ENCODE measurements at regions not wholly inside any gene's neighbourhood (a gene's known extent, or its start where the extent isn't known, plus 50 kb on each side); places are given as distances from the start of the nearest gene placed in this dataset.

DNA sequence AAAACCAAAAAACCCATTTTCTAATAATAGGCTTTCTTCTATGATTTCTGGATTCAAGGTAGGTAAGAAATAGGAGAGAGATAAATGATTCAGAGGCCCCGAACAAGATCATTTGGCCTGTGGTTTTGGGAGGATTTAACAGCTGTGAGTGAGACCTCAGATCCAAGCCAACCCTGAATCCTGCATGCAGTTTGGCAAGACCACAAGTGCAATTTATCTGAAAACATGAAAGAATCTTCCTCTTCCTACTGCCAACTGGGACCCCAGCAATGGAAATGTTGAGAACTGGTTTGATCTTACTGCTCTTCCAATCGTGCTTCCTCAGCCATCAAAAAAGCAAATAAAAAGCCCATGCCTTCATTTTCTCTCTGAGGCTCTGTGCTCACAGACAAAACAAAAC lies 519.7 kb upstream of the TBX3 start:
- DNase-seq (ENCODE audit: low spot score), result no peak
- Histone ChIP-seq H3K4me1 (ENCODE audit: control insufficient read depth in 1 of 2, low read depth in 2 of 2) (no peaks in the 10 kb centered on the region), H3K27ac (no peak overlapping the region), H3K4me3 (no peak overlapping the region), H3K27me3 (replicated peaks; ENCODE audit: insufficient read depth) (no peaks in the 10 kb centered on the region), H3K9me3 (no peaks in the 10 kb centered on the region), H3K36me3 (no peaks in the 10 kb centered on the region)
- no peak for ATAC-seq (ENCODE audit: insufficient number of reproducible peaks, low FRiP score, low read depth)
- TF ChIP-seq, protein P1, sequence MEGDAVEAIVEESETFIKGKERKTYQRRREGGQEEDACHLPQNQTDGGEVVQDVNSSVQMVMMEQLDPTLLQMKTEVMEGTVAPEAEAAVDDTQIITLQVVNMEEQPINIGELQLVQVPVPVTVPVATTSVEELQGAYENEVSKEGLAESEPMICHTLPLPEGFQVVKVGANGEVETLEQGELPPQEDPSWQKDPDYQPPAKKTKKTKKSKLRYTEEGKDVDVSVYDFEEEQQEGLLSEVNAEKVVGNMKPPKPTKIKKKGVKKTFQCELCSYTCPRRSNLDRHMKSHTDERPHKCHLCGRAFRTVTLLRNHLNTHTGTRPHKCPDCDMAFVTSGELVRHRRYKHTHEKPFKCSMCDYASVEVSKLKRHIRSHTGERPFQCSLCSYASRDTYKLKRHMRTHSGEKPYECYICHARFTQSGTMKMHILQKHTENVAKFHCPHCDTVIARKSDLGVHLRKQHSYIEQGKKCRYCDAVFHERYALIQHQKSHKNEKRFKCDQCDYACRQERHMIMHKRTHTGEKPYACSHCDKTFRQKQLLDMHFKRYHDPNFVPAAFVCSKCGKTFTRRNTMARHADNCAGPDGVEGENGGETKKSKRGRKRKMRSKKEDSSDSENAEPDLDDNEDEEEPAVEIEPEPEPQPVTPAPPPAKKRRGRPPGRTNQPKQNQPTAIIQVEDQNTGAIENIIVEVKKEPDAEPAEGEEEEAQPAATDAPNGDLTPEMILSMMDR (IDR thresholded peaks at IDR 0.05), result no peak

DNA sequence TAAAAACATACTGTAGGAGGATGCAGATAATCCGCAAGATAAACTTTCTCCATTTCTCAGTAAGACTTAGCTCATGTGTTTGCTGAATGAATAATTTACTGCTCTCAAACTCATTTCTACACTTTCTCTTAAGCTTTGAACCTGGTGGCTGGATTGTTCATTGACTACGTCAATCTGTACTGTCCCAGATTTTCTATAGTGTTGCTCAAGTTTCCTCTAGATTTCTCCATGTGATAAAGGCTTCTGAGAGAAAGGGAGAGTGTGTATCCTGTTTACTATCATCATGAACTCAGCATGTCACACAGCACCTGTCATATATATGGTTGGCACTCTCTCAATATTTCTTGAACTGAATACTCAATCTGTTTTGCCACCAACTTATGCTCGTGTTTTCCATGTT lies 518.0 kb upstream of the TBX3 start:
- no peaks in the 10 kb centered on the region for H3K36me3 ChIP-seq
- TF ChIP-seq, protein P1 (IDR thresholded peaks at IDR 0.05), result no peak
- H3K27me3 ChIP-seq (replicated peaks; ENCODE audit: insufficient read depth), result no peaks in the 10 kb centered on the region
- ATAC-seq (ENCODE audit: insufficient number of reproducible peaks, low FRiP score, low read depth) (no peak), DNase-seq (ENCODE audit: low spot score) (no peak)
- H3K27ac ChIP-seq, result no peak overlapping the region
- H3K4me3 ChIP-seq, result no peak overlapping the region
- no peaks in the 10 kb centered on the region for H3K4me1 ChIP-seq (ENCODE audit: control insufficient read depth in 1 of 2, low read depth in 2 of 2)
- H3K9me3 ChIP-seq, result no peaks in the 10 kb centered on the region

DNA sequence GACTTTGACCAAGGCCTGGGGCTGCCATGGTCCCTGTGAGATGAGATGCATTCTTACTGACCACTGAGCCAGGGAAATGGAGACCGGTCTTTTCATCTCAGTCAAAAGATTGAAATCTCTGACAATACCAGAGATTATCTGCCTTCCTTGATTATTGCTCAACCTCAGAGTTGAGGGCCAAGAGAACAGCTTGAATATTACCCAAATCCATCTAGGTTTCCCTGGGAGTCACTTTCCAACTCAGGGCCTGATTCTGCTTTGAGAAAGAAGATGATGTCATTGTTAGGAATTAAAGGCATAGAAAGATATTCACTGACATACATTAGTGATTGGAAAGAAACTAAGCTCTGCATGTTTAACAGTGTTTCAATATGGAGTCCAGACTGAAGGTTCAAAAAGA lies 515.9 kb upstream of the TBX3 start:
- Histone ChIP-seq H3K27me3 (replicated peaks; ENCODE audit: insufficient read depth) (no peaks in the 10 kb centered on the region), H3K4me1 (ENCODE audit: control insufficient read depth in 1 of 2, low read depth in 2 of 2) (no peaks in the 10 kb centered on the region), H3K27ac (no peak overlapping the region), H3K4me3 (no peak overlapping the region), H3K9me3 (no peaks in the 10 kb centered on the region), H3K36me3 (no peaks in the 10 kb centered on the region)
- TF ChIP-seq, protein P1 (IDR thresholded peaks at IDR 0.05), result no peak
- ATAC-seq (ENCODE audit: insufficient number of reproducible peaks, low FRiP score, low read depth) (no peak), DNase-seq (ENCODE audit: low spot score) (no peak)

DNA sequence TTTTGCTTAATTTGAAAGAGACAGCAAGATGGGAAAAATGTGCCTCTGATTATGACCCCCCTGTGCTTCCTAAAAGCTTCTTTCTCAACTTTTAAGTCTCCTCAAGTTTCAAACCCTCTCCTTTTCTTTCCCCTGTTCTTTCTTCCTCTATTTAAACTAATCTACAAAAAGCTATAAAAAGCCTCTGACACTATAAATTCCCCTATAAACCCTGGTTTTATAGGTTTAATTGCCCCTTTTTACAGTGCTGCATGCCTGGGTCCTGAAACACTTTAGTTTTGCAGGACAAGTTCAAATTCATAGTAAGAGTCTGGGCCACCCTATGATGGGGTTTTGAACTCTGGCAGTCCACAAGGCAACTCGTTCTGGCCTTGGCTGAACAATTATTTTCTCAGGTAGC lies 510.9 kb upstream of the TBX3 start:
- Histone ChIP-seq H3K27ac (no peak overlapping the region), H3K4me3 (no peak overlapping the region), H3K27me3 (replicated peaks; ENCODE audit: insufficient read depth) (no peaks in the 10 kb centered on the region), H3K9me3 (no peaks in the 10 kb centered on the region), H3K4me1 (ENCODE audit: control insufficient read depth in 1 of 2, low read depth in 2 of 2) (no peaks in the 10 kb centered on the region), H3K36me3 (no peaks in the 10 kb centered on the region)
- ATAC-seq (ENCODE audit: insufficient number of reproducible peaks, low FRiP score, low read depth) (no peak), DNase-seq (ENCODE audit: low spot score) (no peak)
- TF ChIP-seq, protein P1 (IDR thresholded peaks at IDR 0.05), result no peak

DNA sequence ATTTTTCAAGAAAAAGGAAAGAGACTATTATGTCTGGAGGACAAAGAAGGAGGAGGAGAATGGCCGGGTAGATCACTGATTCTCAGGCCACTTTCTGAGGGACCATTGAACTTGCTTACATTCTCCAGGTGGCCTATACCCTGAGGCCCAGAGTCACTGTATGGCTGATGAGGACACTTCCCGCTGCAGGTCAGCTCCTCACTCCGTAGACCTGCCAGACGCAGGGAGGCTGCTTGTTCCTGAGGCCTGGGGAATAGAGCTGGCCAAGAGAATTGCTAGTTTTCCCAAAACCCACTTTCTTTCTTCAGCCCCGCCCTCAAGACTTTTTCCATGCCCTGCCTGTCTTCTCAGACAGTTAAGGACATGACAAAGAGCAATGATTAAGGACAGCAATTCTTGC lies 510.5 kb upstream of the TBX3 start:
- Histone ChIP-seq H3K27ac (no peak overlapping the region), H3K9me3 (no peaks in the 10 kb centered on the region), H3K36me3 (no peaks in the 10 kb centered on the region), H3K4me1 (ENCODE audit: control insufficient read depth in 1 of 2, low read depth in 2 of 2) (no peaks in the 10 kb centered on the region), H3K4me3 (no peak overlapping the region), H3K27me3 (replicated peaks; ENCODE audit: insufficient read depth) (no peaks in the 10 kb centered on the region)
- ATAC-seq (ENCODE audit: insufficient number of reproducible peaks, low FRiP score, low read depth) (no peak), DNase-seq (ENCODE audit: low spot score) (no peak)
- TF ChIP-seq, protein P1 (IDR thresholded peaks at IDR 0.05), result no peak

Data from thoracic aorta (tissue), 2 donors.